PFSK-1 (cell line): ENCODE measurements at regions not wholly inside any gene's neighbourhood (a gene's known extent, or its start where the extent isn't known, plus 50 kb on each side); places are given as distances from the start of the nearest gene placed in this dataset.

Experiments
- POLR2AphosphoS5 ChIP-seq: IDR thresholded peaks from 2 replicates; pipeline ENCODE4 v1.6.1; 2012; ENCODE audit warnings: low read depth, mild to moderate bottlenecking, control low read depth, low read length, moderate library complexity
- SIN3A ChIP-seq: IDR thresholded peaks from 2 replicates; pipeline ENCODE4 v1.6.1; 2012; ENCODE audit warnings: mild to moderate bottlenecking, low read length, moderate library complexity, borderline replicate concordance; ENCODE audit not compliant: insufficient read depth
- TAF1 ChIP-seq: IDR thresholded peaks from 2 replicates; pipeline ENCODE4 v1.6.1; 2012; ENCODE audit warnings: low read length, control low read depth, borderline replicate concordance; ENCODE audit not compliant: insufficient read depth
- TF ChIP-seq, protein P1 (sequence below), 2 experiments: IDR thresholded peaks; 2 replicates each; pipeline versions ENCODE4 v1.6.1 to v1.8.0; 2011 to 2012; ENCODE audit warnings: low read depth in 2 of 2, low read length in 2 of 2, control low read depth in 1 of 2, inconsistent platforms in 1 of 2, mild to moderate bottlenecking in 1 of 2, moderate library complexity in 1 of 2; ENCODE audit not compliant: insufficient read depth in 1 of 2

DNA sequence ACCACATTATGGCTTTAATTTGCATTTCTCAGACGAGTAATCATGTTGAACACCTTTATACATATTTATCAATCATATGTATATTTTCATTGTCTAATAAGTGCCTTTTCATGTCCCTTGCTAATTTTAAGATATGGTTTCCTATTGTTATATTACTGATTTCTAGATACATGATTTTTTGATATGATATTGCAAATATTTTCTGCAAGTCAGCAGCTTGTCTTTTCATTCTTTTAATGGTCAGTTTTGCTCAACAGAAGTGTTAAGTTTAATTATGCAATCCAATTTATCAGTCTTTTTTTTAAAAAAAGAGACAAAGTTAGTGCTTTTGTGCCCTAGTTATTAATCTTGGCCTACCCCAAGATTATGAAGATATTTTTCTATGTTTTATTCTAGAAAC is 1377.8 kb upstream of the CITED2 start:
- no peak for TF ChIP-seq POLR2AphosphoS5
- TF ChIP-seq, protein P1, sequence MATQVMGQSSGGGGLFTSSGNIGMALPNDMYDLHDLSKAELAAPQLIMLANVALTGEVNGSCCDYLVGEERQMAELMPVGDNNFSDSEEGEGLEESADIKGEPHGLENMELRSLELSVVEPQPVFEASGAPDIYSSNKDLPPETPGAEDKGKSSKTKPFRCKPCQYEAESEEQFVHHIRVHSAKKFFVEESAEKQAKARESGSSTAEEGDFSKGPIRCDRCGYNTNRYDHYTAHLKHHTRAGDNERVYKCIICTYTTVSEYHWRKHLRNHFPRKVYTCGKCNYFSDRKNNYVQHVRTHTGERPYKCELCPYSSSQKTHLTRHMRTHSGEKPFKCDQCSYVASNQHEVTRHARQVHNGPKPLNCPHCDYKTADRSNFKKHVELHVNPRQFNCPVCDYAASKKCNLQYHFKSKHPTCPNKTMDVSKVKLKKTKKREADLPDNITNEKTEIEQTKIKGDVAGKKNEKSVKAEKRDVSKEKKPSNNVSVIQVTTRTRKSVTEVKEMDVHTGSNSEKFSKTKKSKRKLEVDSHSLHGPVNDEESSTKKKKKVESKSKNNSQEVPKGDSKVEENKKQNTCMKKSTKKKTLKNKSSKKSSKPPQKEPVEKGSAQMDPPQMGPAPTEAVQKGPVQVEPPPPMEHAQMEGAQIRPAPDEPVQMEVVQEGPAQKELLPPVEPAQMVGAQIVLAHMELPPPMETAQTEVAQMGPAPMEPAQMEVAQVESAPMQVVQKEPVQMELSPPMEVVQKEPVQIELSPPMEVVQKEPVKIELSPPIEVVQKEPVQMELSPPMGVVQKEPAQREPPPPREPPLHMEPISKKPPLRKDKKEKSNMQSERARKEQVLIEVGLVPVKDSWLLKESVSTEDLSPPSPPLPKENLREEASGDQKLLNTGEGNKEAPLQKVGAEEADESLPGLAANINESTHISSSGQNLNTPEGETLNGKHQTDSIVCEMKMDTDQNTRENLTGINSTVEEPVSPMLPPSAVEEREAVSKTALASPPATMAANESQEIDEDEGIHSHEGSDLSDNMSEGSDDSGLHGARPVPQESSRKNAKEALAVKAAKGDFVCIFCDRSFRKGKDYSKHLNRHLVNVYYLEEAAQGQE (IDR thresholded peaks at IDR 0.05; ENCODE audit: insufficient read depth in 1 of 2, low read depth in 2 of 2, low read length in 2 of 2): no peak
- TF ChIP-seq TAF1: no peak
- TF ChIP-seq SIN3A: no peak
